GM21529 (cell line): ENCODE measurements at regions not wholly inside any gene's neighbourhood (a gene's known extent, or its start where the extent isn't known, plus 50 kb on each side); places are given as distances from the start of the nearest gene placed in this dataset.
"Not testable (repeated sequence)": the region's sequence is repeated elsewhere in the genome, so short reads cannot be mapped to it uniquely, and the experiment has no call there.

Source experiments
- ATAC-seq: cut with Tn5 transposase; IDR thresholded peaks from one replicate; pipeline ENCODE4 v1.9.1; 2021; ENCODE audit not compliant: unreplicated experiment

- no peak for ATAC-seq
Observed at GRCh38 chr16:14002416-14002990, 68.6 kb upstream of the MRTFB start.

- ATAC-seq, result no peak
Observed at GRCh38 chr16:14003074-14003570, 68.0 kb upstream of the MRTFB start.

GRCh38 chr16:14004031-14004728 lies 66.9 kb upstream of the MRTFB start:
- no peak for ATAC-seq

GRCh38 chr16:14004729-14005315 lies 66.3 kb upstream of the MRTFB start:
- no peak for ATAC-seq

- ATAC-seq, result no peak
Observed at GRCh38 chr16:14005335-14005734, 65.8 kb upstream of the MRTFB start.

- peak; percentile 58 for ATAC-seq
Observed at GRCh38 chr16:14007450-14007849, 63.7 kb upstream of the MRTFB start.

GRCh38 chr16:14011001-14011400 lies 60.1 kb upstream of the MRTFB start:
- ATAC-seq, result no peak

- ATAC-seq, result no peak
Observed at GRCh38 chr16:14011846-14012245, 59.3 kb upstream of the MRTFB start.

- no peak for ATAC-seq
Observed at GRCh38 chr16:14013145-14013570, 58.0 kb upstream of the MRTFB start.

- no peak for ATAC-seq
Observed at GRCh38 chr16:14013571-14014283, 57.4 kb upstream of the MRTFB start.

- no peak for ATAC-seq
Observed at GRCh38 chr16:14014284-14014625, 56.9 kb upstream of the MRTFB start.

GRCh38 chr16:14015033-14015432 lies 56.1 kb upstream of the MRTFB start:
- no peak for ATAC-seq

- no peak for ATAC-seq
Observed at GRCh38 chr16:14015461-14015860, 55.7 kb upstream of the MRTFB start.

- ATAC-seq, result no peak
Observed at GRCh38 chr16:14015948-14016347, 55.2 kb upstream of the MRTFB start.

- ATAC-seq, result not testable (repeated sequence)
Observed at GRCh38 chr16:14016362-14016761, 54.8 kb upstream of the MRTFB start.

- ATAC-seq, result no peak
Observed at GRCh38 chr16:14017886-14018285, 53.2 kb upstream of the MRTFB start.

GRCh38 chr16:14018851-14019250 lies 52.3 kb upstream of the MRTFB start:
- ATAC-seq, result no peak

- no peak for ATAC-seq
Observed at GRCh38 chr16:14020141-14020540, 51.0 kb upstream of the MRTFB start.
